ENCODE measurements at regions not wholly inside any gene's neighbourhood (a gene's known extent, or its start where the extent isn't known, plus 50 kb on each side); places are given as distances from the start of the nearest gene placed in this dataset.

DNA sequence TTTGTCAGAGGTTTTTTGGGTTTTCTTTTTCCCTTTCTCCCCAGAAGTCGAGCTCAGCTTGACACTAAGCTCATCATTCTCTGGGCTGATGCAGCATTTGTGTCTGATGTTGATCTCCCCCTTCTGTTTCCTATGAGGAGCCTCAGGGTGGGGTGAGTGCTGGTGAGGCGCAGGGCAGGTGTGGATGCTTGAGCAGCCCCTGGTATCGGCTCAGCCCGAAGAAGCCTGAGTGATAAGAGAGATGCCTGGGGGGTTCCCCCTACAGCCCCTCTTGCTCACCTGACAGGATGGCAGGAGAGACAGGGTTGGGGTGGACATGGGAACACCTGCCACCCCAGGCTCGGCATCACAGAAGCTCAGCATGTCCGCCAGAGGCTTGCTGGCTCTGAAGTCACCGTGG lies 239.0 kb downstream of the RHOU start:
- DNase-seq (ENCODE audit: low spot score) = no peak

DNA sequence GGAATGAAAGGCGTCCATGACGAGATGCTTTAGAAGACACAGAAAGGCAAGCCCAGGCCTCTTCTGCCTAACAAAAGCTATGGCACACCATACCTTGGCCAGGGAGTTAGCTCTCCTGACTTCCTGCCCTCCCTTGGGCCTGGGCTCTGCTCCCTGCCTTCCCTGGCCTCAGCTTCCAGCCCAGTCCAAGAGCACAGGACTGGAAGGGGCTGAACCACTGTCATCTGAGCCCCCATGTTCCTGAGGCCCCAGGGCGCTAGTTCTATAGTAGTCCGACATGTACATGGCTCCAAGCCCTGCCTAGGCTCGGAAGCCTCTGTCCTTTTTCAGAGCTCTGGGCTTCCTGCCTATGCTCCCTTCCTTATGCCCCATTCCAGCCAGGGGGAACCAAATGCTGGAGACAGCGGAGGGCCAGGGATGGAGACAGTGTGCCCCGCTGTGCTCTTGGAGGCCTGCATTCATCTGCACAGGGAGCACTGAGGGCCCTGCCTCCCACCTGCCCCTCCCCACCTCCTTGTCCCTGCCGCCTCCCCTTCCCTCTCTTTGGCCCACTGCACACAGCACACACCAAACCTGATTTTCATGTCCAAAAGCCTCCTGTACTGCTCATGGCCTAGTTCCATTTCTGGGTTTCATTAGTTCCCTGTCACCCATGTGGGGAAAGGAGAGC lies 240.1 kb downstream of the RHOU start:
- DNase-seq (ENCODE audit: low spot score) = no peak

DNA sequence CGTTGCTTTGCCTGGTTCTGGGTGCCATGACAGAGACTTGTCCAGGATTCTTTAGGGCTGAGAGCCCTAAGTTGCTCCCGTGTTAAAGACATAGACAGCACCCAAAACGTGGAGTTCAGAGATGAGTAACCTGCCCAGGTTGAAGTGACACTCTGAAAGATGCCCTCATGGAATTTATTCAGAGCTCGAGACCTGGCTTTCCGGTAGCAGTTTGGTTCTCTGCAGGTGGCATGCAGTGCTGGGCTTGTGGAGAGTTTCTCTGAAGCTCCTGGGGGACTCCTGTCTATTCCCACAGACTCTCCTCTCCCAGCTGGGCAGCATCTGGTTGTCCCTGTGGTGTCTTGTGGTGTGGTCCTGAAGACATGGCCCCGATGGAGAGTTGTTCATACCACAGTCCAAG lies 241.0 kb downstream of the RHOU start:
- DNase-seq (ENCODE audit: low spot score) = no peak

DNA sequence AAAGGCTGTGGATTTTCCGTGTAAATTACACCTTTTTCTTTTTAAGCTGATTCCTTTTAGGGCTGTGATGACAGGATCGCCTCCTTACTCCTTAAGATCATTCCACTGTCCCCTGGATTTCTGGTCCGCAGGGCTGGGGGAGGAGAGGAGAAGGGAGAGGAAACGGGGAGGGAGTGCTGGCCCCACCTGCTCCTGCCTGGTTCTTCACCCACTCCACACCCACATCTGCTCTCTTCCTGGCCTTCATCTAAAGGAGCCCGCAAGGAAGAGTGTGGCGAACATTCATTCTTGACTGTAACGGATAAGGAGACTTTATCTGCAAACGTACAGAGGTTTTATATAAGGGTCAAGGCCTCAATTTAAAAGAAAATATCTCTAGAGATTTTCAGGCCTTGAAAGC lies 242.0 kb downstream of the RHOU start:
- no peak for DNase-seq (ENCODE audit: low spot score)

DNA sequence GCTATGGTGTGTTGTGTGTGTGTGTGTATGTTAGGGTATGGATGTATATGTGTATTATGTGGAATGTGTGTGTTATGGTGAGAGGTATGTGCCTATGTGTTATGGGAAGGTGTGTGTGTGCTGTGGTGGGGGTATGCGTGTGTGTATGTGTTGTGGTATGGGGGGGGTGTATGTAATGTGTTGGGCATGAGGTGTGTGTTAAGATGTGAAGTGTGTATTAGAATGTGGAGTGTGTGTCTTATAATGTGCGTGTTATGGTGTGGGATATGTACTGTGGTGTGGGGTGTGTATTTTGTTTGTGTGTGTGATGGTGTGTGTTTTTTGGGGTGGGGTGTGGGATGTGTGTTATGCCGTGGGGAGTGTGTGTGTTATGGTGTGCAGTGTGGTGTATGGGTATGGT lies 242.5 kb downstream of the RHOU start:
- DNase-seq (ENCODE audit: low spot score) = no peak

DNA sequence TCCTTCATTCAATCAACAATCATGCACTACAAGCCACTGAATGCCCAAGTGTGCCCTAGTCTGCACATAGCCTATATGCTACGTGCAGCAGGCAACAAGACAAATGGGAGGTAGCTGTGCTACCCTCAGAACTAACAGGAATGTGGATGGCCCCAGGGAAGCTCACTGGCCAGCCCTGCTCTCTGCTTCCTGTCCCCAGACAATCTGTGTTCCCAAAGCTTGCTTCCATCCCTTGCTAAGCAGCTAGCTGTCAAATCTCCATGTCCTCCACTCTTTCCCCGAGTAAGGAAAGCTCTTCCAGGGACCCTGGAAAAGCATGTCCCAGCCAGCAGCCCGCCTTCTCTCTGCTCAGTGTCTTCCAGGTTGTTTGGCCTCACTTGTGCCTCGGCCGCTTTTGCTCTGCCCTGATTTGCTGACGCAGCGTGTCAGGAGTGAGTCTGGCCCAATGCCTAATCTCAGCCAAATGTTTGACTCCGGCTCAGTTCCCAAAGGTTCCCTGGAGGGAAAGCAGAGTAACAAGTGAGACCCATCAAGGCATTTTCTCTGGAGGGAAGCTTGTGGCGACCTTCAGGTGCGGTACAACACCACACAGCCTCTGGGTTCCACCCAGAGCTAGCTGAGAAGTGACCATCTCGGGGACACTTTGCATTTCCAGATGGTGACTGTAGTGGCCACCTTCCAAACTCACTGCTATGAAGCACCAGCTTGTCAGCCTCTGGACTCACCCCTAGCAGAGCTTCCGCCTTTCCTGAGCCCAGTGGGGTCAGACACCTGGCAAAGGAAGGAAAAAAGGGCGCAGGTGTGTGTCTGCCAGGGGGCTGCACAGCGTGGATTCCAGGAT lies 243.4 kb downstream of the RHOU start:
- DNase-seq (ENCODE audit: low spot score) = peak; percentile 83

DNA sequence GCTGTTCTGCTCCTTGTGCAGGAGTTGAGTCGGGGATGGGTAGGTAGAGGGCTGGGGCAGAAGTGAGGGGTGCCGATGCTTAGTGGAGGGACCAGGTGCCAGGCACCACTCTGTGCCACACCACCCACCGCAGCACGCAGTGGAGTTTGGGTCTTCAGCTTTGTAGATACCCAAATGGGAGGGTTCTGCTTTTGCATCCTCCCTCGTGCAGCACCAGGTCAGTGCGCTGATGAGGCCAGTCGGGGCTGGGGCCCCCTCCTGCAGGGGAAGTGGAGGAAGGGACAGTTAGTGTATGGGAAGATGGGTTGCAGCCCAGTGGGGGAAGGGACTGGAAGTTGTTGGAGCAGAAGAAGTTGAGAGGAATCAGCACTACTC lies 244.0 kb downstream of the RHOU start:
- no peak for DNase-seq (ENCODE audit: low spot score)

DNA sequence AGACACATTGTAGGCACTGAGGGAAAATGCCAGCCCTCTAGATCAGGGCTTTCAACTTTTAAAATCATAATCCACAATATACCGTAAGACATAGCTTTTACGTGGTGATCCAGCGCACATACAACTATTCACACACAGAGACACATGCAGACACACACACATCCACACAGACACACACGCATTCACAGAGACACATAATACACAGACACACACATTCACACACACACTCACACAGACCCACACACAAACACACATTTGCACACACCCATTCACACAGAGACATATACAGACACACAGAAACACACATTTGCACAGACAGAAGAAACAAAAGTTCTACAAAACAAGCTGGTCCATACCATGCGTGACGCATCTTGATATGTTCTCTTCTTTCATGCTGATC lies 244.5 kb downstream of the RHOU start:
- DNase-seq (ENCODE audit: low spot score) = no peak

DNA sequence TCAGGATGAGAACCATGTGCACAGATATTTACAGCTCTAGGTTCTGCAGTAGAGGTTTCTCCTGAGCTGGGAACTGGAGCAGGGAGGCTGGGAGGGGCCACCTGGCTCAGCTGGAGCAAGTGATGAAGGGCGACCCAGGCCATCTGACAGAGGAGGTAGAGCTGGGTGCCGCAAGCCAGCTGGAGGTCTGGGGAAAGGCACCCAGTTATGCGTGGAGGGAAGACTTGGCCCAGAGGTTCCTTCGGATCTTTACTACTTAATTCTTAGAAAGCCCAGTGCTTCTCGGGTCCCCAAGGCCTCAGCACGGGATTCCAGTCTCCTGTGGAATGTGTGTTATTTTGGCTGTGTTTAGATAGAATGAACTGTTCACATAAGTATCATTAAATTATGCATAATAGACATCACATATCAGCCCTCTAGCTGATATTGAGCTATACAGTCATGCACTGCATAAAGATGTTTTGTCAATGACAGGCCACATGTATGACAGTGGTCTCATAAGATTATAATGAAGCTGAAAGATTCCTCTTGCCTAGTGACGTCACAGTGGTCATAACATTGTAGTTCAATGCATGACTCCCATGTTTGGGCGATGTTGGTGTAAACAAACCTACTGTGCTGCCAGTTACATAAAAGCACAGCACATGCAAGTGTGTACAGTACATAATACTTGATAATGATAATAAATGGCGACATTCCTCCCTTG lies 245.1 kb downstream of the RHOU start:
- no peak for DNase-seq (ENCODE audit: low spot score)

DNA sequence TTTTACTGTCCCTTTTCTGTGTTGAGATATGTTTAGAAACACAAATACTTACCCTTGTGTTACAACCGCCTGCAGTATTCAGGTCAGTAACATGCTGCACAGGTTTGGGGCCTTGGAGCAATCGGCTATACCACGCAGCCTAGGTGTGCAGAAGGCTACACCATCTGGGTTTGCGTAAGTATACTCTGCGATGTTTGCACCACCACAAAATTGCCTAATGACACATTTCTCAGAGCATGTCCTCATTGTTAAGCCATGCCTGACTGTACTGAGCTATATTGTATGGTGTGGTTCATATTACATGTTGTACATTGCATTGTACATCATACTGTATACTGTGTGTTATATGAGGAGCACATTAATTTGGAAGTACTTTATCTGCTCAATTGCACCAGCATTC lies 247.4 kb downstream of the RHOU start:
- no peak for DNase-seq (ENCODE audit: low spot score)

DNA sequence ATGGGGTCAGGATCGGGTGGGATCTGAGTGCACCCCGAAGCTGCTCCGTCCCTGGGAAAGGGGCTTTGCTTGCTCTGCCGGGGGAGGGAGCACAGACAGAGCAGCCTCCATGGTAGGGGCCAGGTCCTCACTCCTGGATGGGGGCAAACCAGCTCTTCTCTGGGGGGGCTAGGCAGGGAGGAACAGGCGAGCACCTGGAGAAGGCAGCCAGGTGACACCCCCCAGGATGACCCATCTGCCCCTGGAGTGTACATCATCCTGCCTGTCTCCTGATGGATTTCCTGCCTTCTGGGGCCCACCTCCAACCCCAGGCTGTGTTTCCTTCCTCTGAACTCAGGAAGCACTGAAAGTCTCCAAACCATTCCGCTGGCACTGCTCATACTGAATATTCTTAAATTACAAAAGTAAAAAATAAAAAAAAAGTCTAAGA lies 248.0 kb downstream of the RHOU start:
- no peak for DNase-seq (ENCODE audit: low spot score)

DNA sequence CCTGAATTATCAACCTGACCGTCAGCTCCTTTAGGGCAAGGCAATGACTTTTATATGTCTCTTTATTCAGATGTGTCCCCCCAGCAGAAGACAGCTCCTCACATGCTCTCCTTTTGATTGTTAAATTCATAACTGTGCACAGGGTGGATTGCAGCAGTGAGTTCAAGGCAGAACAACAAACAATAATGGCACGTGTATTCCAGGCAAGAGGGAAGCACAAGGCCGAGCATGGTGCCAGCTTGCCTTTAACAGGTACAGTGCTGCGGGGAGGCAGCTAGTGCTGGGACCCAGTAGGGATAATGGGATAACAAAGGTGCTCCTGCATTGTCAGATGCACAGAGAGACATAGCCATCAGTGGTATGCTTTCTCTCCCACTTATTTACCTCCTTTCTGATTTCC lies 248.4 kb downstream of the RHOU start:
- DNase-seq (ENCODE audit: low spot score) = no peak

DNA sequence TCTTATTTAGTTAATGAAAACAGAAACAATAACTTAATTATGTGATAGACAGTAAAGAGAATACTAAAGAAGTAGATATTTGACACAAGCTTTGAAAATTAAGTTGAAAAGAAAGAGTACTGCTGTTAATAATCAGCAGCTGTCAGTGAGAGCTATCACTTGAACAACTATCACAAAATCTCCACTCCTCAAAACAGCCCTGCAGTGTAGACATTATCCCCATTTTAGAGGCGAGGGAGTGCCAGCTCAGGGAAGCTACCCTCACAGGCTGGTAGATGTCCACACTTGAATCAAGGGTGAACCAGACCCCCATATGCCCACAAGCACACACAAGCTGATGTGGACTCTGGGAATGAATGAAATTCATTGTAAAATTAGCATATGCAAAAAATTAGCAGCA lies 248.8 kb downstream of the RHOU start:
- DNase-seq (ENCODE audit: low spot score) = no peak

DNA sequence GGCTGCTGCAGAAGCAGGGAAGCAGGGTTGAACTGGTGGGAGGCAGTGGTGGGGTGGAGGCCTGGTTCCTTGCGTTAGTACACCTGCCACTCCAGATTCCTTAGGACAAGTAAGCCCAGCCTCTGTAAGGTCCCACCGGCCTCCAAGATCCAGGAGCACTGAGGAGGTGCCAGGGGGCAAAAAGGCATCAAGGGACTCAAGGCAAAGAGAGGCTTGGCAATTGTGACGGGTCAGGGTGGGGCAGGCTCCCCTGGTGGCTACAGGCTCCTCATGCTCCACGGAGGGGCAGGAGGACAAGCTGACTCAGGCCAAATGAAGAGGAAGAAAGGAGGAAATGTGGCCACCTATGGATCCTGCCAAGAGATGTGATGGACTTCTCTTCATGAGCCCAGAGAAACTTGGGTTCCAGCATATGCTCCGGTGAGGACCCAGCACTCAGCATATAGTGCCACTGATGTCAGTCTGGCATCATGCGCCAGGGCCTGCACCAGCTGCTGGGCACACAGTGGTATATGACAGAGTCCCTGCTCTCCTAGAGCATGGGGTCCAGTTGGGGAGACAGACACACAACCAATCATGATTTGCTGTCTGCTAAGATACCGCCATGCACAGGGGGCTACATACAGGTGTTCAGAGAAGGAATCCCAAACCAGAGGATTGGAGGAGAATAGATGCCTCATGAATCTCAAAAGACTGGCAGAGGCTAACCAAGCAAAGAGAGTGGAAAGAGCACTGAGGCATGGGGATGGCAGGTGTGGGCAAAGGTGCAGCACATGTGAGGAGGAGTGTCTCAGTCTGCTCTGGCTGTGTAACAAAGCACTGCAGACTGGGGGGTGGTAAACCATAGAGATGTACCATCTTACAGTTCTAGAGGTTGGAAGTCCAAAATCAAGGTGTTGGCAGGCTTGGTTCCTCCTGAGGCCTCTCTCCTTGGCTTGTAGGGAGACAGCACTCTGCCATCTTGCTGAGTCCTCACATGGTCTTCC lies 249.7 kb downstream of the RHOU start:
- DNase-seq (ENCODE audit: low spot score) = no peak

DNA sequence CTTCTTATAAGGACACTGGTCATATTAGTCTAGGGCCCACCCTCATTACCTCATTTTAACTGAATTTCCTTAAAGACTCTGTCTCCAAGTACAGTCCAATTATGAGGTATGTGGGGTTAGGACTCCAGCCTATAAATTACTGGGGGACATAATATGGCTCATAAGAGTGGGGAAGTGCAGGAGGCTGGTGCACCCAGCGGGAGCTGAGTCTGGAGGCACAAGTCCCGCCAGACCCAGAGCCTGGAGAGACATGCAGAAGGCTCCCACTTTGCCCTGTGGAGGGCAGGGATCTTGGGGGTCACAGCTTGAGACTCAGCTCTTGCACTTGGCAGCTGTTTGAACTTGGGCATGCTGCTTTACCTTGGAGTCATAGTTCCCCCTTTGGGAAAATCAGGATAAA lies 250.4 kb downstream of the RHOU start:
- DNase-seq (ENCODE audit: low spot score) = no peak

DNA sequence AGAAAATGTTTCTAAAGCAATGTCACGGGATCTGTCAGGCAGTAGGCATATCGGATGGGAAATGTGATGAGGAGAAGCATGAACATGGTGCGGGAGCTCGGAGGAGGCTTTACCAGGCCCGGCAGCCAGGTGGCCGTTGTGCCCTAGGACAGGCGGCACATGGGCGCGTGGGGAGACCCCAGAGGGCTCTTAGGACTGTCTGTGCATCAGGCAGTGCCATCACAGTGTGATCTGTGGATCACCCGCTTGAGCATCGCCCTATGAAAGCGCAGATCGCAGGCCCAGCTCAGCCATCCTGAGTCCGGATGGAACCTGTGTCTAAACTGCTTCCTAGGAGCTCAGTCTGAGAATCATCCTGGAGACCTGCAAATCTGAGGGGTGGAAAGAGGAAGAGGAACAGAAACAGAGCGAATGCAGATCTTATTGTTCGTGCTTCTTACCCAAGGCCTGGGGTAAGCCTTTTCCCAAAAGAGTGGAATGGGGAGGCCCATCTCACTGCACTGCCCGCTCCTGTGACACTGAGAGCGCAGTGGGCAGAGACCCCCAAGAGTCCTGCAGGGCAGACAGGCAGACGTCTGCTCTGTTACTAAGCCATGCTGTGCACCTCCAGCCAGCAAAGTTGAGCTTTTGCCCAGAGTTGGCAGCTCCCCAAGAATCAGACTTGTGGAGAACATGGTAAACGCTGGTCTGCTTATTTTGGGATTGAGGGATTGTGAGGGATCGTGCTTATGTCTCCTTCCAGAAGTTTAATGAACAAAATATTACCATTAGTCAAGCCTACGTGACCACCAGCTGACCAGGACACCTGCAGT lies 251.0 kb downstream of the RHOU start:
- peak; percentile 87 for DNase-seq (ENCODE audit: low spot score)

DNA sequence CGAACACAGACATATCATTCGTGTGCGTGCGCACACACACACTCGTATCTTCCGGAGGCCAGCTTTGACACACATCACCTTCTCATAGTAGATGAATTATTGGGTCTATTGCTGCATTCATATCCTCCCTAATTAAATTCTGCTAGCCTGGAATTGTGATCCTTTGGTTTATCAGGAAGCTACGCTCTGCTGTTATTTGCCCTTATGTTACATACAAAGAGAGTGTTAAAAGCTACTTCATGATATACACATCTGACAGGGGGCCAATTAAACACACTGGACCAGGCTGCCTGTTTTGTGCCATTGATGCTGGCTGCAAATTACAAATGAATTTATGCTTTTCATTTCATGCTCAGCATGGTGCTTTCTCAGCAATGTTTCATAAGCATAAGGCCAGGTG lies 252.0 kb downstream of the RHOU start:
- DNase-seq (ENCODE audit: low spot score) = no peak

DNA sequence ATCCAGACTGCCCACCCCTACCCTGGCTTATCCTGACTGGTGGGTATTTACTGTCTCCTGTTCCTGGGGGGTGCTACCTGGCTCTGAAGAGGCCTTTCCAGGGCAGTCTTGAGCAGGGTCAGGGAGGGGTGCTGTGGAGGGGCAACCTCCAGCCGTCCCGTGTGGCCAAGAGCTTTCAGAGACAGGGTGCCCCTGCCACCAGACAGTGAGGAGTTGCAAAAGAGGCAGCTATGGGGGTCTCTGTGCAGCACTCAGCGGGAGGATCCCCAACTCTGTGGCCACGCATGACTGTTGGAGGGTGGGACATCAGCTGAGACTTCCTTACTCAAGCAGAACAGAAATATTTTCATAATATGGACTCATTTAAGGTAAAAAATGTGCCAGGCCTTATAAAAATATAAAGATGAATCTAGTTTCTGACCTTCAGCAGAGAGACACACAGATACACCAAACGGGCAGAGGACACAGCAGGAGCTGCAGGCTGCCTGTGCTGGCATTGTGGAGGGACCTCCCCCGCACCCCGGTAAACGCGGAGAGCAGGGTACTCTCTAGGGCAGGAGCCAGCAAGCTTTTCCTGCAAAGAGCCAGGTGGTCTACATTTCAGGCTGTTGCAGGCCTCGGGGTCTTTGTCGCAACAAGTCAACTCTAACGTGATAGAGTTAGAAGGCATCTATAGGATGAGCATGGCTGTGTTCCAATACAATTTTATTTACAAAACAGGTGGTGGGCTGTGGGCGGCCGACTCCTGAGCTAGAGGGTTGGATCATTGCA lies 252.6 kb downstream of the RHOU start:
- no peak for DNase-seq (ENCODE audit: low spot score)

DNA sequence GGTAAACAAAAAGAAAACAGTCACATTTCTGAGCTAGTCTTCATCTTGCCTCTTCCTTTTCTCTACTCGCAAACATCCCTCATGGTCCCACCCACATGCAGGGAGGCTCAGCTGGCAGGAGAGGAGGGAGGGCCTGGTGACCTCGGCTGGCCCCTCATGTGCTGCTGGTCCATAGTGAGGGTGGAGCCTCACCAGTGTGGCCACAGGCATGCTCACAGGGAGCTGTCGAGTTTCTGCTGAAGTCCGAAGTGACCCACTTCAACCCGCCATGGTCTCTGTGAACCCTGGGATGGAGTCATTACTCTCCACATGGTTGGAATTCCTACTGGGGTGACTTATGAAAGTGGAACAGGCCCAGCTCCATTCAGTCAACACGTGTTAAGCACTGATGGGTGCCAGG lies 253.4 kb downstream of the RHOU start:
- DNase-seq (ENCODE audit: low spot score) = no peak

DNA sequence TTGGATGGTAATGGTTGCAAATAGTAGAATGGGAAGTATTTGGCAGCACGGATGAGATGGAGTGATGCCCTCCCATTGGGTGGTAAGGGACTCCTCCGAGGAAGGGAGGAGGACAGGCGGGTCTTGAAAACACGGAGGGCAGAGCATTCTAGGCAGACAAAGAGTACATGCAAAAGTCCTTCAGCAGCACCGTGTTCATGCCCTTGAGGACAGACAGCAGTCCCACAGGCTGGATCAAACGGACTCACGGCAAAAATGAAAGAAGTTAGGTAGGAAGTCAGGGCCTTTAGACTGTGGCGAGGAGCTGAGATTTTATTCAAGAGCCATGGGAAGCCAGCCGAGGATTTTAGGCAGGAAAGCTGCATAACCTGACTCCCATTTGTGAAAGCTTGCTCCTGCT lies 253.9 kb downstream of the RHOU start:
- no peak for DNase-seq (ENCODE audit: low spot score)
